ENCODE measurements at regions not wholly inside any gene's neighbourhood (a gene's known extent, or its start where the extent isn't known, plus 50 kb on each side); places are given as distances from the start of the nearest gene placed in this dataset.
"Not testable (repeated sequence)": the region's sequence is repeated elsewhere in the genome, so short reads cannot be mapped to it uniquely, and the experiment has no call there.

GRCh38 chr6:135605278-135605790, 107.8 kb upstream of the AHI1 start:
- DNase-seq, result no peak

- DNase-seq, result no peak
Measured at GRCh38 chr6:135606392-135606791, 108.9 kb upstream of the AHI1 start.

- DNase-seq, result no peak
Measured at GRCh38 chr6:135608031-135608430, 110.5 kb upstream of the AHI1 start.

- not testable (repeated sequence) for DNase-seq
Measured at GRCh38 chr6:135610192-135610591, 112.7 kb upstream of the AHI1 start.

- DNase-seq, result peak; percentile 17
Measured at GRCh38 chr6:135616655-135617054, 119.1 kb upstream of the AHI1 start.

GRCh38 chr6:135617222-135617621, 119.7 kb upstream of the AHI1 start:
- no peak for DNase-seq

- DNase-seq, result peak; percentile 52
Measured at GRCh38 chr6:135622081-135622480, 124.5 kb upstream of the AHI1 start.

- DNase-seq, result no peak
Measured at GRCh38 chr6:135623979-135624378, 126.4 kb upstream of the AHI1 start.

GRCh38 chr6:135624402-135625295, 127.1 kb upstream of the AHI1 start:
- DNase-seq, result peak; percentile 34

GRCh38 chr6:135626001-135626400, 128.5 kb upstream of the AHI1 start:
- not testable (repeated sequence) for DNase-seq

- DNase-seq, result no peak
Measured at GRCh38 chr6:135627092-135627715, 129.7 kb upstream of the AHI1 start.

- no peak for DNase-seq
Measured at GRCh38 chr6:135630789-135631376, 133.3 kb upstream of the AHI1 start.

GRCh38 chr6:135631821-135632220, 134.3 kb upstream of the AHI1 start:
- DNase-seq, result no peak

GRCh38 chr6:135633573-135633972, 136.0 kb upstream of the AHI1 start:
- DNase-seq, result no peak

GRCh38 chr6:135637701-135638100, 140.2 kb upstream of the AHI1 start:
- DNase-seq, result peak; percentile 4

GRCh38 chr6:135638108-135638507, 140.6 kb upstream of the AHI1 start:
- DNase-seq, result no peak

- no peak for DNase-seq
Measured at GRCh38 chr6:135640048-135640447, 142.5 kb upstream of the AHI1 start.

- DNase-seq, result no peak
Measured at GRCh38 chr6:135640449-135641111, 143.0 kb upstream of the AHI1 start.

GRCh38 chr6:135642912-135643311, 145.4 kb upstream of the AHI1 start:
- no peak for DNase-seq

GRCh38 chr6:135644394-135644793, 146.9 kb upstream of the AHI1 start:
- no peak for DNase-seq

GRCh38 chr6:135647521-135647920, 150.0 kb upstream of the AHI1 start:
- no peak for DNase-seq

- no peak for DNase-seq
Measured at GRCh38 chr6:135651964-135652755, 154.6 kb upstream of the AHI1 start.
